Cardiac fibroblast (primary cell): ENCODE measurements at regions not wholly inside any gene's neighbourhood (a gene's known extent, or its start where the extent isn't known, plus 50 kb on each side); places are given as distances from the start of the nearest gene placed in this dataset.

Experiments used
- DNase-seq, 2 donors: peaks; one replicate each; pipeline versions ENCODE4 v3.0.0 to v3.0.0-alpha.2; 2010; ENCODE audit warnings: low read depth in 2 of 2
- H3K4me3 ChIP-seq, 2 donors: replicated peaks in 1 of 2; 1 replicate in 1 of 2; 2 replicates in 1 of 2; pipeline ENCODE4 v1.5.1; 2011; ENCODE audit warnings: low read depth in 2 of 2, low read length in 2 of 2, mild to moderate bottlenecking in 2 of 2, moderate library complexity in 1 of 2
- TF ChIP-seq, protein P1 (sequence below): IDR thresholded peaks from one replicate; pipeline ENCODE4 v1.5.1; 2011; ENCODE audit warnings: low read depth, mild to moderate bottlenecking, low read length, inconsistent platforms

- TF ChIP-seq, protein P1, sequence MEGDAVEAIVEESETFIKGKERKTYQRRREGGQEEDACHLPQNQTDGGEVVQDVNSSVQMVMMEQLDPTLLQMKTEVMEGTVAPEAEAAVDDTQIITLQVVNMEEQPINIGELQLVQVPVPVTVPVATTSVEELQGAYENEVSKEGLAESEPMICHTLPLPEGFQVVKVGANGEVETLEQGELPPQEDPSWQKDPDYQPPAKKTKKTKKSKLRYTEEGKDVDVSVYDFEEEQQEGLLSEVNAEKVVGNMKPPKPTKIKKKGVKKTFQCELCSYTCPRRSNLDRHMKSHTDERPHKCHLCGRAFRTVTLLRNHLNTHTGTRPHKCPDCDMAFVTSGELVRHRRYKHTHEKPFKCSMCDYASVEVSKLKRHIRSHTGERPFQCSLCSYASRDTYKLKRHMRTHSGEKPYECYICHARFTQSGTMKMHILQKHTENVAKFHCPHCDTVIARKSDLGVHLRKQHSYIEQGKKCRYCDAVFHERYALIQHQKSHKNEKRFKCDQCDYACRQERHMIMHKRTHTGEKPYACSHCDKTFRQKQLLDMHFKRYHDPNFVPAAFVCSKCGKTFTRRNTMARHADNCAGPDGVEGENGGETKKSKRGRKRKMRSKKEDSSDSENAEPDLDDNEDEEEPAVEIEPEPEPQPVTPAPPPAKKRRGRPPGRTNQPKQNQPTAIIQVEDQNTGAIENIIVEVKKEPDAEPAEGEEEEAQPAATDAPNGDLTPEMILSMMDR, result no peak
- no peak for DNase-seq
Measured at GRCh38 chrX:145549496-145549895, 268.1 kb upstream of the SLITRK2 start.

GRCh38 chrX:145552643-145553042 lies 265.0 kb upstream of the SLITRK2 start:
- H3K4me3 ChIP-seq, result no peak overlapping the region
- DNase-seq, result no peak
- TF ChIP-seq, protein P1, result no peak

More at GRCh38 chrX:145549496-145549895, 268.1 kb upstream of the SLITRK2 start:
- no peak overlapping the region for H3K4me3 ChIP-seq

DNA sequence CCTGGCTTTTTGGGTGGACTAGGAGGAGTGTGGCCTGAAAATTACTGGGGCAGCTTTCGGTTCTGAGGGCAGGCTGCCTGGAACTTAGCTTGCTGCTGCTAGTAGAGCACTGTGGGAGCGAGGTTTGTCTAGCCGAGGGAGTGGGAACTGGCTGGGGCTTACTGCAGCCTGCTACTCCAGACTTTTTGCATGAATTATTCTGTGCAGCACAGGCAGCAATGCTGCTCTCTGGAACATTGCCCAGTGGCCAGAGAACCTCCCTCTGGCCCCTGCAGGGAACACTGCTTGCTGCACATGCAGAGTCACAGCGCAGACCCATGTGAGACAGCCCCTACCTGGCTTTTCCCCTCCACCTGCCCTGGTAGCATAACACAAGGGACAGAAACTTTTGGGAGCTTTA lies 263.9 kb upstream of the SLITRK2 start:
- TF ChIP-seq, protein P1, result no peak
- no peak overlapping the region for H3K4me3 ChIP-seq
- DNase-seq, result no peak

GRCh38 chrX:145563159-145563558 lies 254.5 kb upstream of the SLITRK2 start:
- H3K4me3 ChIP-seq, result no peak overlapping the region
- TF ChIP-seq, protein P1, result no peak
- DNase-seq, result no peak

- peak in 1 of 2 donors; percentile 8 for DNase-seq
- TF ChIP-seq, protein P1, result no peak
Measured at GRCh38 chrX:145609951-145610511, 207.6 kb upstream of the SLITRK2 start.

DNA sequence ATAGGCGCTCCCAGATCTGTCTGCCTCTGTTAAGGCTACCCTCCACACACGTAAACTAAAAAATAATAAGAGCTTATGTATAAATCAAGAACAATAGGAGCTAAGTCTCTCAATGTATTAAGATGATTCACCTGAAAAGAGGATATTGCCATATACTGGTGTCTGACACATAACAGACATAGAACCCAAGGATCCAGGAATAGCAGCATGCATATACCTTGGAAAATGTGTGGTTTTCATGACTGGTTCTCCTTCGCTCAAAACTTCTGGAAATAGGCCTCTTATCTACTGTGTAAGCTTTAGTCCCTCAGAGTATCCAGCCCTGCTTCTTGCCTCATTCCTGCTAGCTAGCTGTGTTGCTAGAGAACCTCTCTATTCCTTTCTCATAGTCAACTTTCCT lies 203.7 kb upstream of the SLITRK2 start:
- DNase-seq, result no peak
- TF ChIP-seq, protein P1, result no peak
- no peak overlapping the region for H3K4me3 ChIP-seq

More at GRCh38 chrX:145609951-145610511, 207.6 kb upstream of the SLITRK2 start:
- no peak overlapping the region for H3K4me3 ChIP-seq

DNA sequence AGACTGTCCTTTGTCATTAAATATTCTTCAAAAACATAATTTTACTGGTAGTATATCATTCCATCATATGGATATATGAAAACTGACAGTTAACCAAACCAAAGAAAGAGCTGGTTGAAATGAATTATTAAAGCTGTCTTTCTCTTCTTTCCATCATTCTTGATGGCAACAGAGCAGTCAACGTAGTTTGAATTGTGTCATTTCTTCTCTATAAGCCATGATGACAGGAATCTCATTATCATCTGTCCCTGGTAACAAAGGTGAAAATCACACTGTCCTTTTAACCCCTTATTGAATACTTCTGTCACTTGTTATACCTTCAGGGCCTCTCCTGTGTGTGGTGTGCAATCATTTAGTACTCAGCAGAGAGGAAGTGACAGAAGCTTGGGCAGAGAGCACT lies 197.0 kb upstream of the SLITRK2 start:
- TF ChIP-seq, protein P1, result no peak
- no peak for DNase-seq
- no peak overlapping the region for H3K4me3 ChIP-seq
